HepG2 (cell line): ENCODE measurements at regions not wholly inside any gene's neighbourhood (a gene's known extent, or its start where the extent isn't known, plus 50 kb on each side); places are given as distances from the start of the nearest gene placed in this dataset.

ENCODE experiments used
- ATAC-seq: fragments of 200-7000 bp; cut with Tn5 transposase; 3 replicates; pipeline ENCODE4 v1.9.1; 2020; ENCODE audit warnings: mild to moderate bottlenecking, moderate library complexity
- BruUV-seq: library from RNA; stranded (reverse); fragments of 400-500 nt; replicated peaks from 2 replicates; lab custom pipeline; 2021; lab: Mats Ljungman, UMichigan
- CTCF ChIA-PET: fragments of 300-600 bp; formaldehyde crosslinking; extraction: SDS; loops from one replicate; lab custom pipeline; 2021; ENCODE audit warnings: low total read pairs, inconsistent platforms, low intra/inter-chr PET ratio; lab: Yijun Ruan, JAX
- POLR2A ChIA-PET: fragments of 350-600 bp; sonication (Branson Sonifier 250); formaldehyde crosslinking; loops from one replicate; lab custom pipeline; 2020; ENCODE audit warnings: antibody characterized with exemption, inconsistent platforms; lab: Yijun Ruan, JAX
- DNase-seq: peaks from one replicate; pipeline ENCODE4 v3.0.0-alpha.2; 2015; ENCODE audit warnings: low spot score
- FAIRE-seq: peaks from 3 replicates; lab custom pipeline; 2011; peaks lifted over from hg19 to GRCh38; lab: Jason Lieb, UNC
- H2AFZ ChIP-seq: one replicate; pipeline ENCODE4 v1.6.1; 2011; ENCODE audit warnings: low read length, inconsistent platforms
- H3K27ac ChIP-seq: fragments of 300-600 bp; 3 replicates; pipeline ENCODE4 v1.8.0; 2011; ENCODE audit warnings: mixed run types, mild to moderate bottlenecking, mixed read lengths, low read length, inconsistent platforms; ENCODE audit not compliant: insufficient read depth; ENCODE audit errors: extremely low read length
- H3K27me3 ChIP-seq, 2 experiments: fragments of 200-600 bp in 1 of 2; 2 replicates in 1 of 2; 3 replicates in 1 of 2; pipeline versions ENCODE4 v1.6.0 to v1.8.0; 2011; ENCODE audit warnings: low read length in 2 of 2, mild to moderate bottlenecking in 2 of 2, moderate library complexity in 2 of 2, inconsistent platforms in 1 of 2; ENCODE audit not compliant: insufficient read depth in 2 of 2, control insufficient read depth in 1 of 2
- H3K36me3 ChIP-seq, 2 experiments: fragments of 200-600 bp in 1 of 2; replicated peaks in 1 of 2; 2 replicates in 1 of 2; 3 replicates in 1 of 2; pipeline versions ENCODE4 v1.5.1 to v1.8.0; 2011; ENCODE audit warnings: low read length in 2 of 2, inconsistent platforms in 1 of 2; ENCODE audit not compliant: insufficient read depth in 2 of 2, control insufficient read depth in 1 of 2
- H3K4me1 ChIP-seq: 2 replicates; pipeline ENCODE4 v1.5.1; 2012; ENCODE audit warnings: low read length, inconsistent platforms; ENCODE audit not compliant: insufficient read depth
- H3K4me2 ChIP-seq: 2 replicates; pipeline ENCODE4 v1.6.0; 2011; ENCODE audit warnings: low read depth, low read length, inconsistent platforms
- H3K4me3 ChIP-seq, 3 experiments: fragments of 200-600 bp in 1 of 3; sonication (generic), shearing (Covaris generic) in 1 of 3; replicated peaks in 1 of 3; 2 replicates each; pipeline ENCODE4 v1.5.1; 2011 to 2016; ENCODE audit warnings: low read length in 3 of 3, inconsistent platforms in 2 of 3, low read depth in 2 of 3, mild to moderate bottlenecking in 2 of 3, control low read depth in 1 of 3, mixed read lengths in 1 of 3; ENCODE audit not compliant: insufficient read depth in 1 of 3
- H3K79me2 ChIP-seq: one replicate; pipeline ENCODE4 v1.6.1; 2011; ENCODE audit warnings: low read length, inconsistent platforms; ENCODE audit not compliant: insufficient read depth
- H3K9ac ChIP-seq: 2 replicates; pipeline ENCODE4 v1.6.0; 2011; ENCODE audit warnings: mild to moderate bottlenecking, low read depth, low read length, inconsistent platforms; ENCODE audit not compliant: insufficient read depth
- H3K9me3 ChIP-seq: 2 replicates; pipeline ENCODE4 v1.5.1; 2012; ENCODE audit warnings: mild to moderate bottlenecking, low read length
- H4K20me1 ChIP-seq: 2 replicates; pipeline ENCODE4 v1.6.0; 2011; ENCODE audit warnings: inconsistent platforms, mild to moderate bottlenecking, low read length, moderate library complexity; ENCODE audit not compliant: insufficient read depth
- ARID5B ChIP-seq: IDR thresholded peaks from 2 replicates; pipeline ENCODE4 v1.4.0; 2020; ENCODE audit warnings: mild to moderate bottlenecking, missing genetic modification reagents
- DNMT3B ChIP-seq: conservative IDR thresholded peaks from 2 replicates; pipeline ENCODE4 v1.6.1; 2016; ENCODE audit warnings: missing biosample characterization, control low read depth
- DR1 ChIP-seq: sonication (generic); formaldehyde crosslinking; IDR thresholded peaks from 2 replicates; pipeline ENCODE4 v1.8.0; 2021; ENCODE audit warnings: mild to moderate bottlenecking, missing genetic modification reagents, inconsistent platforms
- FOXP1 ChIP-seq, 2 experiments: fragments of 450-650 bp in 1 of 2; IDR thresholded peaks; 2 replicates each; pipeline ENCODE4 v1.6.1; 2017 to 2018; ENCODE audit warnings: antibody characterized with exemption in 1 of 2
- REPIN1 ChIP-seq: sonication (generic); formaldehyde crosslinking; IDR thresholded peaks from 2 replicates; pipeline ENCODE4 v1.8.0; 2022; ENCODE audit warnings: missing genetic modification reagents, low read depth, mild to moderate bottlenecking, borderline replicate concordance
- TCF12 ChIP-seq, 2 experiments: fragments of 450-650 bp in 1 of 2; sonication (generic) in 1 of 2; formaldehyde crosslinking in 1 of 2; IDR thresholded peaks; 2 replicates each; pipeline versions ENCODE4 v1.6.1 to v1.8.0; 2017 to 2022; ENCODE audit warnings: antibody characterized with exemption in 1 of 2, mild to moderate bottlenecking in 1 of 2, missing genetic modification reagents in 1 of 2, moderate library complexity in 1 of 2
- ZBTB8A ChIP-seq: sonication (generic); formaldehyde crosslinking; IDR thresholded peaks from 2 replicates; pipeline ENCODE4 v1.4.0; 2020; ENCODE audit warnings: mild to moderate bottlenecking, low read depth, missing genetic modification reagents, borderline replicate concordance
- ZNF713 ChIP-seq: sonication (generic); formaldehyde crosslinking; IDR thresholded peaks from 2 replicates; pipeline ENCODE4 v1.4.0; 2020; ENCODE audit warnings: mild to moderate bottlenecking, missing genetic modification reagents
- ZNF775 ChIP-seq: sonication (generic); formaldehyde crosslinking; IDR thresholded peaks from 2 replicates; pipeline ENCODE4 v1.4.0; 2020; ENCODE audit warnings: missing genetic modification reagents, mild to moderate bottlenecking, moderate library complexity, borderline replicate concordance
- ZNF782 ChIP-seq: sonication (generic); formaldehyde crosslinking; IDR thresholded peaks from 2 replicates; pipeline ENCODE4 v1.4.0; 2020; ENCODE audit warnings: missing genetic modification reagents, mild to moderate bottlenecking, borderline replicate concordance
- WGBS: methylation state at CpG from one replicate; pipeline ENCODE4 v1.1.6; 2017; ENCODE audit warnings: low lambda C conversion rate; 5-methylcytosine and 5-hydroxymethylcytosine counted together
- in situ Hi-C: cut with HindIII; loops from 2 replicates; pipeline ENCODE4 v1.10.0; 2017; ENCODE audit warnings: low pct_unique_long_range_greater_than_20kb; ENCODE audit not compliant: extremely low pct_ligation_motif_present
- intact Hi-C: fragments of 100-400 bp; cut with micrococcal nuclease; formaldehyde crosslinking; loops from one replicate; pipeline ENCODE4 v1.10.0; 2022; ENCODE audit not compliant: unreplicated experiment
- TF ChIP-seq, protein P1 (sequence below): sonication (generic); formaldehyde crosslinking; IDR thresholded peaks from 2 replicates; pipeline ENCODE4 v1.5.1; 2020; ENCODE audit warnings: missing genetic modification reagents, mild to moderate bottlenecking, borderline replicate concordance
- TF ChIP-seq, protein P2 (sequence below): fragments of 450-650 bp; IDR thresholded peaks from 2 replicates; pipeline ENCODE4 v1.6.1; 2017; ENCODE audit warnings: mild to moderate bottlenecking
- TF ChIP-seq, protein P3 (sequence below): IDR thresholded peaks from 2 replicates; pipeline ENCODE4 v1.6.1; 2012; ENCODE audit warnings: low read depth, low read length, improper control_type of control experiment

DNA sequence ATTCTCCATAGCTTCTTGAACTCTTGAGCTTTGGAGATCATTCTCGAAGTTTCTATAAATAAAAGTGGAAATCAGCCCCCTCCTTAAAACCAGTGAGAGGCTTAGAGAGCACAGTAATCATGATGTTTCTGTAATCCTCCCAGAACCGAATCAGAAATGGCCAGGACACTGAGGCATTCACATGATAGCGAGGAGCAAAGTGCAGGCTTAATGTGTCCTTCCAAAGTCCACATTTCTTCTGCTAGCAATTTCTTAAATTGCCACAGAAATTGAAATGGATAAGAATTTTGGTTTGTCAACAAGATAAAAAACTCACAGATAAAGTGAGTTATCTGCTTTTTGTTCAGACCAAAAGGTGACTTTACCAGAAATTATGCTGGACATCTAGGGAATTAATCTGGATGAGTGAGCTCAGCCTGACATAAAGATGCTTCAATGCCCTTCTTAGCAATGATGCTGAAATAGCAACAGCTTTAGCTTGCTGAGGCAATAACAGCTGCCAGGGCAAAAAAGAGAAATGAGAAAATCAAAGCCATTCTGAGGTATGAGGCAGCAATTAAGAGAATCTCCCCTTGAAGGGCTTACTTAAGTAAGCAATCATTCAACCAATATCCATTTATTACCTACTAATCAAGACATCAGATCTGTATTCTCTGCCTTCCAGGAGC, 82.4 kb upstream of the PHLPP1 start:
- Histone ChIP-seq H3K79me2 (no peaks in the 10 kb centered on the region), H4K20me1 (no peaks in the 10 kb centered on the region), H3K9ac (no peak overlapping the region), H3K4me1 (peaks cover 35% of the 10 kb centered on the region), H3K4me3 (no peak overlapping the region), H3K27ac (no peak overlapping the region), H3K36me3 (no peaks in the 10 kb centered on the region), H3K4me2 (peak overlapping the region; percentile 28), H3K9me3 (no peaks in the 10 kb centered on the region), H2AFZ (no peak overlapping the region), H3K27me3 (no peaks in the 10 kb centered on the region)
- no TSS peak for BruUV-seq
- DNase-seq (peak; percentile 37), ATAC-seq (peak; percentile 60; the same call in 2 of the 3 replicates), FAIRE-seq (no peak)
- in situ Hi-C loops (no loop called here), intact Hi-C loops (no loop called here)
- 3% methylated on average over 3 of the region's 3 CpGs for WGBS
- ChIA-PET POLR2A (no interaction called here), CTCF (no interaction called here)
- TF ChIP-seq, protein P1, sequence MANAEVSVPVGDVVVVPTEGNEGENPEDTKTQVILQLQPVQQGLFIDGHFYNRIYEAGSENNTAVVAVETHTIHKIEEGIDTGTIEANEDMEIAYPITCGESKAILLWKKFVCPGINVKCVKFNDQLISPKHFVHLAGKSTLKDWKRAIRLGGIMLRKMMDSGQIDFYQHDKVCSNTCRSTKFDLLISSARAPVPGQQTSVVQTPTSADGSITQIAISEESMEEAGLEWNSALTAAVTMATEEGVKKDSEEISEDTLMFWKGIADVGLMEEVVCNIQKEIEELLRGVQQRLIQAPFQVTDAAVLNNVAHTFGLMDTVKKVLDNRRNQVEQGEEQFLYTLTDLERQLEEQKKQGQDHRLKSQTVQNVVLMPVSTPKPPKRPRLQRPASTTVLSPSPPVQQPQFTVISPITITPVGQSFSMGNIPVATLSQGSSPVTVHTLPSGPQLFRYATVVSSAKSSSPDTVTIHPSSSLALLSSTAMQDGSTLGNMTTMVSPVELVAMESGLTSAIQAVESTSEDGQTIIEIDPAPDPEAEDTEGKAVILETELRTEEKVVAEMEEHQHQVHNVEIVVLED (CRISPR knock-in tag) = no peak
- TF ChIP-seq REPIN1 (CRISPR knock-in tag) (no peak), FOXP1 (IDR thresholded peaks at IDR 0.05) (no peak), FOXP1 (CRISPR knock-in tag; IDR thresholded peaks at IDR 0.05) (no peak), TCF12 (IDR thresholded peaks at IDR 0.05) (no peak), TCF12 (CRISPR knock-in tag; IDR thresholded peaks at IDR 0.05) (no peak), ZNF775 (no peak), ZNF713 (CRISPR knock-in tag) (no peak), ARID5B (peak; percentile 33; the same call in 1 of the 2 replicates), DR1 (CRISPR knock-in tag) (no peak), ZNF782 (CRISPR knock-in tag) (no peak), ZBTB8A (no peak), DNMT3B (CRISPR knock-in tag) (no peak)
- TF ChIP-seq, protein P2, sequence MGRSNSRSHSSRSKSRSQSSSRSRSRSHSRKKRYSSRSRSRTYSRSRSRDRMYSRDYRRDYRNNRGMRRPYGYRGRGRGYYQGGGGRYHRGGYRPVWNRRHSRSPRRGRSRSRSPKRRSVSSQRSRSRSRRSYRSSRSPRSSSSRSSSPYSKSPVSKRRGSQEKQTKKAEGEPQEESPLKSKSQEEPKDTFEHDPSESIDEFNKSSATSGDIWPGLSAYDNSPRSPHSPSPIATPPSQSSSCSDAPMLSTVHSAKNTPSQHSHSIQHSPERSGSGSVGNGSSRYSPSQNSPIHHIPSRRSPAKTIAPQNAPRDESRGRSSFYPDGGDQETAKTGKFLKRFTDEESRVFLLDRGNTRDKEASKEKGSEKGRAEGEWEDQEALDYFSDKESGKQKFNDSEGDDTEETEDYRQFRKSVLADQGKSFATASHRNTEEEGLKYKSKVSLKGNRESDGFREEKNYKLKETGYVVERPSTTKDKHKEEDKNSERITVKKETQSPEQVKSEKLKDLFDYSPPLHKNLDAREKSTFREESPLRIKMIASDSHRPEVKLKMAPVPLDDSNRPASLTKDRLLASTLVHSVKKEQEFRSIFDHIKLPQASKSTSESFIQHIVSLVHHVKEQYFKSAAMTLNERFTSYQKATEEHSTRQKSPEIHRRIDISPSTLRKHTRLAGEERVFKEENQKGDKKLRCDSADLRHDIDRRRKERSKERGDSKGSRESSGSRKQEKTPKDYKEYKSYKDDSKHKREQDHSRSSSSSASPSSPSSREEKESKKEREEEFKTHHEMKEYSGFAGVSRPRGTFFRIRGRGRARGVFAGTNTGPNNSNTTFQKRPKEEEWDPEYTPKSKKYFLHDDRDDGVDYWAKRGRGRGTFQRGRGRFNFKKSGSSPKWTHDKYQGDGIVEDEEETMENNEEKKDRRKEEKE = no peak
- TF ChIP-seq, protein P3, sequence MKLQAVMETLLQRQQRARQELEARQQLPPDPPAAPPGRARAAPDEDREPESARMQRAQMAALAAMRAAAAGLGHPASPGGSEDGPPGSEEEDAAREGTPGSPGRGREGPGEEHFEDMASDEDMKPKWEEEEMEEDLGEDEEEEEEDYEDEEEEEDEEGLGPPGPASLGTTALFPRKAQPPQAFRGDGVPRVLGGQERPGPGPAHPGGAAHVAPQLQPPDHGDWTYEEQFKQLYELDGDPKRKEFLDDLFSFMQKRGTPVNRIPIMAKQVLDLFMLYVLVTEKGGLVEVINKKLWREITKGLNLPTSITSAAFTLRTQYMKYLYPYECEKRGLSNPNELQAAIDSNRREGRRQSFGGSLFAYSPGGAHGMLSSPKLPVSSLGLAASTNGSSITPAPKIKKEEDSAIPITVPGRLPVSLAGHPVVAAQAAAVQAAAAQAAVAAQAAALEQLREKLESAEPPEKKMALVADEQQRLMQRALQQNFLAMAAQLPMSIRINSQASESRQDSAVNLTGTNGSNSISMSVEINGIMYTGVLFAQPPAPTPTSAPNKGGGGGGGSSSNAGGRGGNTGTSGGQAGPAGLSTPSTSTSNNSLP = 0 out of 2 replicates have a peak, but pooled peaks have one; percentile 10
